ENCODE measurements at regions not wholly inside any gene's neighbourhood (a gene's known extent, or its start where the extent isn't known, plus 50 kb on each side); places are given as distances from the start of the nearest gene placed in this dataset.

- TF ChIP-seq SIN3A (IDR thresholded peaks at IDR 0.05; ENCODE audit: borderline replicate concordance, insufficient read depth, low read length), result no peak
- no peak for TF ChIP-seq REST (IDR thresholded peaks at IDR 0.05; ENCODE audit: insufficient read depth in 1 of 2, low read depth in 2 of 2, low read length in 2 of 2)
- TF ChIP-seq POLR2AphosphoS5 (IDR thresholded peaks at IDR 0.05; ENCODE audit: low read depth, low read length), result no peak
These were observed 362.7 kb upstream of the VSTM2A start for GRCh38 chr7:54179321-54180029.

GRCh38 chr7:54180796-54181195, 361.4 kb upstream of the VSTM2A start:
- TF ChIP-seq TAF1 (IDR thresholded peaks at IDR 0.05; ENCODE audit: borderline replicate concordance, insufficient read depth, low read length) (no peak), REST (IDR thresholded peaks at IDR 0.05; ENCODE audit: insufficient read depth in 1 of 2, low read depth in 2 of 2, low read length in 2 of 2) (no peak), POLR2AphosphoS5 (IDR thresholded peaks at IDR 0.05; ENCODE audit: low read depth, low read length) (no peak), SIN3A (IDR thresholded peaks at IDR 0.05; ENCODE audit: borderline replicate concordance, insufficient read depth, low read length) (no peak), FOXP2 (optimal IDR thresholded peaks at IDR 0.05; ENCODE audit: borderline replicate concordance, extremely low read depth, extremely low read length, insufficient read depth) (no peak)

GRCh38 chr7:54183055-54183454, 359.1 kb upstream of the VSTM2A start:
- TF ChIP-seq FOXP2 (optimal IDR thresholded peaks at IDR 0.05; ENCODE audit: borderline replicate concordance, extremely low read depth, extremely low read length, insufficient read depth) (no peak), TAF1 (IDR thresholded peaks at IDR 0.05; ENCODE audit: borderline replicate concordance, insufficient read depth, low read length) (no peak), SIN3A (IDR thresholded peaks at IDR 0.05; ENCODE audit: borderline replicate concordance, insufficient read depth, low read length) (no peak)

- TF ChIP-seq FOXP2 (optimal IDR thresholded peaks at IDR 0.05; ENCODE audit: borderline replicate concordance, extremely low read depth, extremely low read length, insufficient read depth) (no peak), SIN3A (IDR thresholded peaks at IDR 0.05; ENCODE audit: borderline replicate concordance, insufficient read depth, low read length) (no peak), POLR2AphosphoS5 (IDR thresholded peaks at IDR 0.05; ENCODE audit: low read depth, low read length) (no peak), REST (IDR thresholded peaks at IDR 0.05; ENCODE audit: insufficient read depth in 1 of 2, low read depth in 2 of 2, low read length in 2 of 2) (no peak), TAF1 (IDR thresholded peaks at IDR 0.05; ENCODE audit: borderline replicate concordance, insufficient read depth, low read length) (no peak)
These were observed 355.8 kb upstream of the VSTM2A start for GRCh38 chr7:54186336-54186735.

- TF ChIP-seq FOXP2 (optimal IDR thresholded peaks at IDR 0.05; ENCODE audit: borderline replicate concordance, extremely low read depth, extremely low read length, insufficient read depth) (no peak), POLR2AphosphoS5 (IDR thresholded peaks at IDR 0.05; ENCODE audit: low read depth, low read length) (no peak), SIN3A (IDR thresholded peaks at IDR 0.05; ENCODE audit: borderline replicate concordance, insufficient read depth, low read length) (no peak), REST (IDR thresholded peaks at IDR 0.05; ENCODE audit: insufficient read depth in 1 of 2, low read depth in 2 of 2, low read length in 2 of 2) (no peak), TAF1 (IDR thresholded peaks at IDR 0.05; ENCODE audit: borderline replicate concordance, insufficient read depth, low read length) (no peak)
These were observed 354.1 kb upstream of the VSTM2A start for GRCh38 chr7:54187886-54188685.

Measured in PFSK-1 (cell line).